Neural crest cell (in vitro differentiated cells): ENCODE measurements at regions not wholly inside any gene's neighbourhood (a gene's known extent, or its start where the extent isn't known, plus 50 kb on each side); places are given as distances from the start of the nearest gene placed in this dataset.
"Not testable (repeated sequence)": the region's sequence is repeated elsewhere in the genome, so short reads cannot be mapped to it uniquely, and the experiment has no call there.

Experiments
- DNase-seq: peaks from one replicate; pipeline ENCODE4 v3.0.0; 2021; ENCODE audit warnings: low read depth, mixed read lengths, low spot score
- H3K27ac Mint-ChIP-seq: one replicate; pipeline ENCODE4 v1.8.0; 2021; ENCODE audit warnings: mild to moderate bottlenecking, mixed read lengths; ENCODE audit not compliant: unreplicated experiment
- H3K27me3 Mint-ChIP-seq: 2 replicates; pipeline ENCODE4 v1.8.0; 2021; ENCODE audit warnings: low read depth, mild to moderate bottlenecking, mixed read lengths
- H3K36me3 Mint-ChIP-seq: 2 replicates; pipeline ENCODE4 v1.8.0; 2021; ENCODE audit warnings: low read depth, mild to moderate bottlenecking, mixed read lengths
- H3K4me1 Mint-ChIP-seq: 2 replicates; pipeline ENCODE4 v1.8.0; 2021; ENCODE audit warnings: mixed read lengths
- H3K4me3 Mint-ChIP-seq: one replicate; pipeline ENCODE4 v1.8.0; 2021; ENCODE audit warnings: mild to moderate bottlenecking, mixed read lengths
- H3K9me3 Mint-ChIP-seq: 2 replicates; pipeline ENCODE4 v1.8.0; 2021; ENCODE audit warnings: mixed read lengths
- CTCF ChIP-seq: fragments of 200-600 bp; sonication (generic); conservative IDR thresholded peaks from 2 replicates; pipeline ENCODE4 v1.5.0; 2021; ENCODE audit warnings: antibody characterized with exemption, mild to moderate bottlenecking

GRCh38 chr10:65273115-65273514, 1652.7 kb upstream of the LRRTM3 start:
- H3K27ac Mint-ChIP-seq = no peak overlapping the region
- no peaks in the 10 kb centered on the region for H3K27me3 Mint-ChIP-seq
- no peak for DNase-seq
- no peaks in the 10 kb centered on the region for H3K4me1 Mint-ChIP-seq
- H3K9me3 Mint-ChIP-seq = no peaks in the 10 kb centered on the region
- no peak overlapping the region for H3K4me3 Mint-ChIP-seq
- H3K36me3 Mint-ChIP-seq = no peaks in the 10 kb centered on the region
- no peak for TF ChIP-seq CTCF

- Mint-ChIP-seq H3K36me3 (peaks cover 4% of the 10 kb centered on the region), H3K27ac (no peak overlapping the region), H3K9me3 (peaks cover 9% of the 10 kb centered on the region), H3K4me1 (no peaks in the 10 kb centered on the region), H3K4me3 (no peak overlapping the region), H3K27me3 (no peaks in the 10 kb centered on the region)
- no peak for DNase-seq
- TF ChIP-seq CTCF = no peak
These were observed 1650.5 kb upstream of the LRRTM3 start for GRCh38 chr10:65275296-65275695.

GRCh38 chr10:65284495-65285041, 1641.3 kb upstream of the LRRTM3 start:
- no peak for TF ChIP-seq CTCF
- H3K27me3 Mint-ChIP-seq = no peaks in the 10 kb centered on the region
- DNase-seq = no peak
- H3K4me1 Mint-ChIP-seq = no peaks in the 10 kb centered on the region
- no peak overlapping the region for H3K4me3 Mint-ChIP-seq
- H3K9me3 Mint-ChIP-seq = peaks cover 10% of the 10 kb centered on the region
- H3K27ac Mint-ChIP-seq = no peak overlapping the region
- H3K36me3 Mint-ChIP-seq = no peaks in the 10 kb centered on the region

- H3K36me3 Mint-ChIP-seq, H3K27me3 Mint-ChIP-seq, H3K9me3 Mint-ChIP-seq, H3K27ac Mint-ChIP-seq, H3K4me1 Mint-ChIP-seq, DNase-seq, H3K4me3 Mint-ChIP-seq: not testable (repeated sequence)
These were observed 1640.1 kb upstream of the LRRTM3 start for GRCh38 chr10:65285726-65286125.

- Mint-ChIP-seq H3K36me3 (no peaks in the 10 kb centered on the region), H3K27me3 (no peaks in the 10 kb centered on the region), H3K27ac (no peak overlapping the region), H3K9me3 (peaks cover 2% of the 10 kb centered on the region), H3K4me3 (no peak overlapping the region), H3K4me1 (peaks cover 7% of the 10 kb centered on the region)
- DNase-seq = no peak
- no peak for TF ChIP-seq CTCF
These were observed 1634.5 kb upstream of the LRRTM3 start for GRCh38 chr10:65291286-65291685.

GRCh38 chr10:65292551-65292950, 1633.3 kb upstream of the LRRTM3 start:
- H3K27ac Mint-ChIP-seq = no peak overlapping the region
- DNase-seq = no peak
- TF ChIP-seq CTCF = no peak

More at GRCh38 chr10:65292551-65292950, 1633.3 kb upstream of the LRRTM3 start:
- H3K36me3 Mint-ChIP-seq = no peaks in the 10 kb centered on the region
- H3K27me3 Mint-ChIP-seq = no peaks in the 10 kb centered on the region
- H3K4me1 Mint-ChIP-seq = peaks cover 7% of the 10 kb centered on the region
- no peaks in the 10 kb centered on the region for H3K9me3 Mint-ChIP-seq
- H3K4me3 Mint-ChIP-seq = no peak overlapping the region
